ENCODE measurements at regions not wholly inside any gene's neighbourhood (a gene's known extent, or its start where the extent isn't known, plus 50 kb on each side); places are given as distances from the start of the nearest gene placed in this dataset.

DNA sequence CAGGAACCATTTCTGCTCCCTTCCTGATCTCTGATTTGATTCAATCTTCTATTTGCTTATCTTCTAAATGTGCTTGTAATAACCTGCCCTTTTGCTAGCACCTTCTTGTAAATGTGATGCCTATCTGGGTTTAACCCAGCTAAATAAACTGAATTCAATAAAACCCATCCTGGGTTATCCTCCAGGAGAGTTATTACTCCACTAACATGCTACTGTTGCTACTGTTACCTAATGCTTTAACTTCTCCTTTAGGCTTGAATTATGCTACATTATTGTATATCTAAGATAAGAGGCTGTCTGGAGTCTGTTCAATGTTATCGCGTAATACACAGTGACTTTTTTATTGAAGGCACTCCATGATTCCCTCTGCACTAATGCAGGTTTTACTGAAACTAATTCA lies 206.5 kb upstream of the CTAGE1 start:
- Histone ChIP-seq H2AFZ (ENCODE audit: low read length, unreplicated experiment) (no peak overlapping the region), H3K27ac (ENCODE audit: low read depth, low read length) (no peak overlapping the region), H3K79me2 (ENCODE audit: control insufficient read depth, insufficient read depth, low read length, unreplicated experiment) (no peaks in the 10 kb centered on the region), H3K27me3 (ENCODE audit: insufficient read depth, low read length) (no peaks in the 10 kb centered on the region), H3K36me3 (ENCODE audit: insufficient read depth, low read length) (no peaks in the 10 kb centered on the region), H3K4me1 (ENCODE audit: control insufficient read depth, insufficient read depth, low read length, unreplicated experiment) (no peaks in the 10 kb centered on the region), H3K4me3 (ENCODE audit: low read depth, low read length) (no peak overlapping the region)

DNA sequence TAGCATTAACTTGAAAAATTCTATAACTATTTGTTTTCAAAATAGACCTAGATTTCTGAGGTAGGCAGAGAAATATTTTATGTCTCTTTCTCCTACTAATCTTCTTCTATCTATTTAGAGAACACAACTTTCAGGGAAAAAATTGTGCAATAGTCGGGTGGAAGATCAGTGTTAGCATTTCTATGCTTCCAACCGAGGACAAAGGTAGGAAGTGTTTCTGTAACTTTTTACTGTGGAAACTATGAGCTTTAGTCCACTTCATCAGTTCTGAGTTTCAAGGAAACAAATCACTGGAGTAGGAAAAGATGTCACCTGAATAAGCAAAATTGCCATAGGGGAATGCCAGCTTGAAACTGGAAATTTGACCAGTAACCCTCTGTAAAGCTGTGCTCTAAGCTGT lies 207.7 kb upstream of the CTAGE1 start:
- Histone ChIP-seq H2AFZ (ENCODE audit: low read length, unreplicated experiment) (no peak overlapping the region), H3K4me1 (ENCODE audit: control insufficient read depth, insufficient read depth, low read length, unreplicated experiment) (no peaks in the 10 kb centered on the region), H3K27ac (ENCODE audit: low read depth, low read length) (no peak overlapping the region), H3K36me3 (ENCODE audit: insufficient read depth, low read length) (no peaks in the 10 kb centered on the region), H3K4me3 (ENCODE audit: low read depth, low read length) (no peak overlapping the region), H3K79me2 (ENCODE audit: control insufficient read depth, insufficient read depth, low read length, unreplicated experiment) (no peaks in the 10 kb centered on the region), H3K27me3 (ENCODE audit: insufficient read depth, low read length) (no peaks in the 10 kb centered on the region)

DNA sequence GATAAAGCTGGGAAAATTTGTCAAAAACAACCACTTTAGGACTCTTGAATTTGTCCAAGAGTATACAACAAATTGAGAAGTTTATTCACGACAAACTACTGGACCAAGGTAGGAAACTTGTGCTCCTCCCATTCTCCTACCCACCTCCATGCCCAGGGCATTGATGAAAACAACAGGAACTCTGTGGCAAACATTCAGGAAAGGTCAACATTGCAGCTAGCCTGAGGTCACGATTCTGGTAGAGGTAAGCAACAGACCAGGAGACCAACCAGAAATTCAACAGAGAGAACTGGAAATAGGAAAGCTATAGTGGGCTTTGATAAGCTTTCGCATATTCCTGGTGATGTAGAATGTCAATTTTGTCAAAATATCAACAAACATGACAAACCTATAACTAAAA lies 209.1 kb upstream of the CTAGE1 start:
- Histone ChIP-seq H3K4me3 (ENCODE audit: low read depth, low read length) (no peak overlapping the region), H3K27ac (ENCODE audit: low read depth, low read length) (no peak overlapping the region), H2AFZ (ENCODE audit: low read length, unreplicated experiment) (no peak overlapping the region), H3K4me1 (ENCODE audit: control insufficient read depth, insufficient read depth, low read length, unreplicated experiment) (no peaks in the 10 kb centered on the region), H3K36me3 (ENCODE audit: insufficient read depth, low read length) (no peaks in the 10 kb centered on the region), H3K27me3 (ENCODE audit: insufficient read depth, low read length) (no peaks in the 10 kb centered on the region), H3K79me2 (ENCODE audit: control insufficient read depth, insufficient read depth, low read length, unreplicated experiment) (no peaks in the 10 kb centered on the region)

DNA sequence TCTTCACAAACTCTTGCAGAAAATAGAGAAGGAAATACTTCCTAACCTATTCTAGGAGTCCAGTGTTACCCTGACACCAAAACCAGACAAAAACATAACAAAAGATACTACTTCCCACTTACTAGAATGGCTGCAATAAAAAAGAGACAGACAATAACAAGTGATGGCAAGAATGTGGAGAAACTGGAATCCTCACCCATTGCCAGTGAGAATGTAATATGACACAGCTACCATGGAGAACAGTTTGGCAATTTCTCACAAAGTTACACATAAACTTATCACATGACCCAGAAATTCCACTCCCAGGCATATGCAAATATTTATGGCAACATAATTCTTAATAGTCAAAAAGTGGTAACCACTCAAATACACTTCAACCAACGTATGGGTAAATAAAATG lies 209.8 kb upstream of the CTAGE1 start:
- Histone ChIP-seq H3K4me1 (ENCODE audit: control insufficient read depth, insufficient read depth, low read length, unreplicated experiment) (no peaks in the 10 kb centered on the region), H3K27me3 (ENCODE audit: insufficient read depth, low read length) (no peaks in the 10 kb centered on the region), H3K27ac (ENCODE audit: low read depth, low read length) (no peak overlapping the region), H3K4me3 (ENCODE audit: low read depth, low read length) (no peak overlapping the region), H3K36me3 (ENCODE audit: insufficient read depth, low read length) (no peaks in the 10 kb centered on the region), H3K79me2 (ENCODE audit: control insufficient read depth, insufficient read depth, low read length, unreplicated experiment) (no peaks in the 10 kb centered on the region), H2AFZ (ENCODE audit: low read length, unreplicated experiment) (no peak overlapping the region)

DNA sequence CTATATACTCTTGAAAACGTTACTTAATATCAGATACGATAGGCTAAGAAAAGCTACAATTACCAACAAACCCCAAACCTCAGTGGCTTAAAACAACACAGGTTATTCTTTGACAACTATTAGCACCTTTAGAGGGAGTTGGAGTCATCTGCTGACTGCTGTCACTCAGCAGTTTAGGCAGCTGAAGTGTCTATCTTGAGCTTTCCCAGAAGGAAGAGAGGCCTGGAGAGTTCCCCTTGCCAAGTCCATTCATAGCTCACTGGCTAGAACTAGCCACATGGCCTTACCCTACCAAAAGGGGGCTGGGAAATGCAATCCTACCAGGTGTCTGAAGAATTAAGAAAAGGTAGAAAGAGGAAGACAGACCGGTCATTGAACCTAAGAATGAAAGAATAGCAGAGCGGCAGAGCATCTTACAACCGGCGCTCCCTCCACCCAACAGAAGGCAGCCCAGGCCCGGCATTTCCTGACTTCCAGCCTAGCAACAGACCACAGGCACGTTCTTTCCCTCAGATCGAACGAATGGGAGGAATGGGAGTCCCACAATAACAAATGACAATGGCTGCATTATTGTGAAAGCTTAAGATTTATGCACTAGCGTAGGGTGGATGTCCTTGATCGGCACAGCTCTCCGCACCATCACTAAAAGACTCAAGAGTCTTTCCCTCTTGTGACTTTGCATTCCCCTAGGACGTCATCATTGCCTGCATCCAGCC lies 211.2 kb upstream of the CTAGE1 start:
- Histone ChIP-seq H3K27me3 (ENCODE audit: insufficient read depth, low read length) (no peaks in the 10 kb centered on the region), H2AFZ (ENCODE audit: low read length, unreplicated experiment) (no peak overlapping the region), H3K36me3 (ENCODE audit: insufficient read depth, low read length) (no peaks in the 10 kb centered on the region), H3K4me1 (ENCODE audit: control insufficient read depth, insufficient read depth, low read length, unreplicated experiment) (no peaks in the 10 kb centered on the region), H3K79me2 (ENCODE audit: control insufficient read depth, insufficient read depth, low read length, unreplicated experiment) (no peaks in the 10 kb centered on the region), H3K4me3 (ENCODE audit: low read depth, low read length) (no peak overlapping the region), H3K27ac (ENCODE audit: low read depth, low read length) (no peak overlapping the region)

DNA sequence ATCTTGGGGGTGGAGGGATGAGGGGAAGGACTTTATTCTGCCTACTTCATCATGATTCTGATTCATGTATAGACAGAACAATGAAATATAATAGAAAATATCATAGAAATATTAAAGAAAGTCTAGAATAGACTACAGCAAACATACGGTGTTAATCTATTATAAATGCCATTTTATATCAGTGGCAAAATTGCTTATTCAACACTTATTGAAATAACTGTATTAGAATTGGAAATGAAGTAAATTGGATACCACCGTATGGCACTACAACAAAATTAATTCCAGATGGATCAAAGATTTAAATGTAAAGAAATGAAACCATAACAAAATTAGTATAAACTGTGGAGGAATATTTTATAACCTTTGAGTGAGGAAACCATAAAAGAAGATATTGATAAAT lies 213.3 kb upstream of the CTAGE1 start:
- Histone ChIP-seq H3K36me3 (ENCODE audit: insufficient read depth, low read length) (0 out of 2 replicates have a peak, but pooled peaks cover 6% of the 10 kb centered on the region), H3K27ac (ENCODE audit: low read depth, low read length) (no peak overlapping the region), H3K4me3 (ENCODE audit: low read depth, low read length) (no peak overlapping the region), H3K27me3 (ENCODE audit: insufficient read depth, low read length) (no peaks in the 10 kb centered on the region), H3K4me1 (ENCODE audit: control insufficient read depth, insufficient read depth, low read length, unreplicated experiment) (no peaks in the 10 kb centered on the region), H2AFZ (ENCODE audit: low read length, unreplicated experiment) (no peak overlapping the region), H3K79me2 (ENCODE audit: control insufficient read depth, insufficient read depth, low read length, unreplicated experiment) (no peaks in the 10 kb centered on the region)

DNA sequence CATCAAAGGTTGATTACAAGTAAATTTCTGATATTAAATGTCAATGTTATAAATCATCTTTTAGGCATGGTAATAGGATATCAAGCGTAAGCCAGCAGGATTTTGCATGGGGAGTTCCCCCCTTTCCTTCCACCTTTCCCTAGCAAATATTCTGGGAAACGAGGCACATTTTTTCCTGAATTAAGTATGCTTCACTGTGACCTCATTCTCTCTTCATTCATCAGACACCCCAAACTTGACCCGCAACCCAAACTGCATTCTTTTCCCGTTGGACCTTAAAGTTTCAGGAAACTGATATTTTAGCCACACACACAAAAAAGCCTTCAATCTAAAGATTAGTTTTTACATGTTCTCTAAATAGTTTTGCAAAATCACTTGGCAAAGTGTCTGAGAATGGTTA lies 214.5 kb upstream of the CTAGE1 start:
- Histone ChIP-seq H2AFZ (ENCODE audit: low read length, unreplicated experiment) (no peak overlapping the region), H3K27me3 (ENCODE audit: insufficient read depth, low read length) (no peaks in the 10 kb centered on the region), H3K4me1 (ENCODE audit: control insufficient read depth, insufficient read depth, low read length, unreplicated experiment) (peaks cover under 1% of the 10 kb centered on the region), H3K27ac (ENCODE audit: low read depth, low read length) (no peak overlapping the region), H3K36me3 (ENCODE audit: insufficient read depth, low read length) (peaks cover 11% of the 10 kb centered on the region; the same call in 1 of the 2 replicates), H3K4me3 (ENCODE audit: low read depth, low read length) (no peak overlapping the region), H3K79me2 (ENCODE audit: control insufficient read depth, insufficient read depth, low read length, unreplicated experiment) (no peaks in the 10 kb centered on the region)

DNA sequence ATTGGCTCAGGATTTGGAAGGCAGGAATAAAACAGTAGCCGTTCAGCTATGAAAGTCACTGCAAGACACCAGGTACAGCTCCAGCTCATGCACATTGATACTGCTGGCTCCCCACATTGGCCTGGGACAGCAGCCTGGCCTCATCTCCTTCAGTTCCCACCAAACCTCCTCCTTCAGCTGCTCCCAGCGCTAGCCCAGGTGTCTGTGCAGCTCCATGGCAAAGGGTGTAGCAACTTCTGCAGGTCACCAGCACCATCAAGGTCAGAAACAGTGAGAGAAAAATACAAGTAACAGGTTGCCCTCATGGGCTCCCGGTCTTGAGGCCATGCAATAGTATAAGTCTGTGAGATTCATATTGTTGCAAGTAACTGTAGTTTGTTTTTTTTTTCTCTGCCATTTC lies 216.7 kb upstream of the CTAGE1 start:
- no peak overlapping the region for H3K4me3 ChIP-seq (ENCODE audit: low read depth, low read length)
- peaks cover 11% of the 10 kb centered on the region; the same call in 1 of the 2 replicates for H3K36me3 ChIP-seq (ENCODE audit: insufficient read depth, low read length)

DNA sequence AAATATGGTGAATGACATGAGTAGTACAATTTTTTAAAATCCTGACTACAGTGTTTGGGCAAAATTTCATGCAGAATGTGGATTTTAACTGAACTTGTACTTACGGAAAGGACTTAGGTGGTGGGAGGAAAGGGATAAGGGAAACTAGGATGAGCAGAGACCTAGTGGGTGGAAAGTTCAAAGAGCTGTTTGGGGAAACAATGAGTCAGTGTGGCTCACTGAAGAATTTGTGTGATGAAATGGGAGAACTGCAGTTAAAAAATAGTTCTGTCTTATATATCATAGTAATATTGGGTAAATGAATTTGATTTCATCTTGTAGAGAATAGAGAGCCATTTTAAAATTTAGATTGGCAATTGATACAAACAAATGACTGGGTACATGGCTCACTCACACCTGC lies 220.1 kb upstream of the CTAGE1 start:
- no peaks in the 10 kb centered on the region for H3K27me3 ChIP-seq (ENCODE audit: insufficient read depth, low read length)
- peaks cover 11% of the 10 kb centered on the region; the same call in 1 of the 2 replicates for H3K36me3 ChIP-seq (ENCODE audit: insufficient read depth, low read length)
- H3K27ac ChIP-seq (ENCODE audit: low read depth, low read length): peak overlapping the region; percentile 99
- H2AFZ ChIP-seq (ENCODE audit: low read length, unreplicated experiment): peak overlapping the region; percentile 45
- H3K4me3 ChIP-seq (ENCODE audit: low read depth, low read length): no peak overlapping the region
- no peaks in the 10 kb centered on the region for H3K79me2 ChIP-seq (ENCODE audit: control insufficient read depth, insufficient read depth, low read length, unreplicated experiment)
- H3K4me1 ChIP-seq (ENCODE audit: control insufficient read depth, insufficient read depth, low read length, unreplicated experiment): peaks cover 33% of the 10 kb centered on the region

More for the DNA sequence above, 216.7 kb upstream of the CTAGE1 start:
- Histone ChIP-seq H3K27me3 (ENCODE audit: insufficient read depth, low read length) (no peaks in the 10 kb centered on the region), H3K4me1 (ENCODE audit: control insufficient read depth, insufficient read depth, low read length, unreplicated experiment) (peaks cover 21% of the 10 kb centered on the region), H3K27ac (ENCODE audit: low read depth, low read length) (no peak overlapping the region), H2AFZ (ENCODE audit: low read length, unreplicated experiment) (no peak overlapping the region), H3K79me2 (ENCODE audit: control insufficient read depth, insufficient read depth, low read length, unreplicated experiment) (no peaks in the 10 kb centered on the region)

DNA sequence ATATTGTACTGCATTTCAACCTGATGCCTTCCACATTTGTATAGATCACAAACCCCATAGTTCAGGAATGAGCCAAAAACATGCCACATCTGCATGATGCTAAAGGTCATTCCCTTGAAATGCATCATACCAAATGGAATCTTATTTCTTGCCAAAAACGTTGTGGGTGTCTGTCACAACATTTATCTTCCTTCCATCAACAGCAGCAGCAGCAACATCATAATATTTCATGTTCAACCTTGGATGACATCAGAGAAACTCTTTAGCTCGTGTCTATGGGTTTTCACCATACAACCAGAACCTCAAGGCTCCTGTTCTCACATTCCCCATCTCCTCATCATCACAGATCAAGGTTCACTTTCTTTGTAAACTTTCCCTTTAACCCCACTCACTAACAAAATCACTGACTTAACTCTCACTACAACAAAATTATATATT lies 221.3 kb upstream of the CTAGE1 start:
- Histone ChIP-seq H3K79me2 (ENCODE audit: control insufficient read depth, insufficient read depth, low read length, unreplicated experiment) (no peaks in the 10 kb centered on the region), H3K4me1 (ENCODE audit: control insufficient read depth, insufficient read depth, low read length, unreplicated experiment) (peaks cover 35% of the 10 kb centered on the region), H3K4me3 (ENCODE audit: low read depth, low read length) (peak overlapping the region; percentile 39; the same call in 1 of the 2 replicates), H3K27ac (ENCODE audit: low read depth, low read length) (peak overlapping the region; percentile 99), H2AFZ (ENCODE audit: low read length, unreplicated experiment) (no peak overlapping the region), H3K27me3 (ENCODE audit: insufficient read depth, low read length) (no peaks in the 10 kb centered on the region), H3K36me3 (ENCODE audit: insufficient read depth, low read length) (peaks cover 11% of the 10 kb centered on the region; the same call in 1 of the 2 replicates)

DNA sequence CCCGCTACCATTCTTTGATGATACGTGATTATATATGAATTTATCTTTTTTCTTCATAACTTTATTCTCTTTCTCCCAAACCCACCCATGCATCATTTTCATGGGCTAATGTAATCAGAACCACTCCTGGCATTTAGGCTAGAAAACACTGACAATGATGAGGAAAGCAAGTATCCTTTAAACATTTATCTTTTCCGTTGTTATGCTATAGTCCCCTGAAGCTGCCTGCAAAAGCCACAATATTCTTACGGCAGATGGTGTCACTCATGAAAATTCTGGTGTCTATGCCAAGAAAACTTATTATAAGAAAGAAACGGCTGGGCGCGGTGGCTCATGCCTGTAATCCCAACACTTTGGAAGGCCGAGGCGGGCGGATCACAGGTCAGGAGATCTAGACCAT lies 221.8 kb upstream of the CTAGE1 start:
- Histone ChIP-seq H3K4me1 (ENCODE audit: control insufficient read depth, insufficient read depth, low read length, unreplicated experiment) (peaks cover 35% of the 10 kb centered on the region), H2AFZ (ENCODE audit: low read length, unreplicated experiment) (no peak overlapping the region), H3K27ac (ENCODE audit: low read depth, low read length) (peak overlapping the region; percentile 99), H3K36me3 (ENCODE audit: insufficient read depth, low read length) (peaks cover 11% of the 10 kb centered on the region; the same call in 1 of the 2 replicates), H3K4me3 (ENCODE audit: low read depth, low read length) (peak overlapping the region; percentile 39; the same call in 1 of the 2 replicates), H3K27me3 (ENCODE audit: insufficient read depth, low read length) (no peaks in the 10 kb centered on the region), H3K79me2 (ENCODE audit: control insufficient read depth, insufficient read depth, low read length, unreplicated experiment) (no peaks in the 10 kb centered on the region)

All from ACC112 (cell line).